CD4-positive, alpha-beta T cell (primary cell): ENCODE measurements at regions not wholly inside any gene's neighbourhood (a gene's known extent, or its start where the extent isn't known, plus 50 kb on each side); places are given as distances from the start of the nearest gene placed in this dataset.

Experiments used
- ATAC-seq: fragments of 200-7000 bp; cut with Tn5 transposase; one replicate; pipeline ENCODE4 v1.10.0; 2022; ENCODE audit warnings: mild to moderate bottlenecking; ENCODE audit not compliant: poor library complexity
- CTCF ChIA-PET: fragments of 350-600 bp; sonication (Branson Sonifier 250); formaldehyde crosslinking; loops from one replicate; lab custom pipeline; 2021; ENCODE audit warnings: antibody characterized with exemption, inconsistent platforms; lab: Charles Lee
- POLR2A ChIA-PET: fragments of 350-600 bp; sonication (Branson Sonifier 250); formaldehyde crosslinking; loops from one replicate; lab custom pipeline; 2021; ENCODE audit warnings: antibody characterized with exemption, inconsistent platforms; lab: Charles Lee
- DNase-seq, 14 experiments: peaks; one replicate each; pipeline ENCODE4 v3.0.0-alpha.2; 2013 to 2020; ENCODE audit warnings: mixed read lengths in 2 of 14
- H3K27ac ChIP-seq, 2 donors: one replicate each; pipeline versions ENCODE4 v1.5.1 to v1.7.0; 2013; ENCODE audit warnings: low read length in 2 of 2, low read depth in 1 of 2, mild to moderate bottlenecking in 1 of 2
- H3K27me3 ChIP-seq, 2 experiments: 1 replicate in 1 of 2; 2 replicates in 1 of 2; pipeline versions ENCODE4 v1.6.1 to v1.7.0; 2013; ENCODE audit warnings: low read length in 2 of 2, control low read depth in 1 of 2, mild to moderate bottlenecking in 1 of 2, moderate library complexity in 1 of 2; ENCODE audit not compliant: insufficient read depth in 2 of 2, control insufficient read depth in 1 of 2
- H3K36me3 ChIP-seq: one replicate; pipeline ENCODE4 v1.6.1; 2013; ENCODE audit warnings: low read length, control low read depth; ENCODE audit not compliant: insufficient read depth
- H3K4me1 ChIP-seq: one replicate; pipeline ENCODE4 v1.6.1; 2013; ENCODE audit warnings: low read length, control low read depth; ENCODE audit not compliant: insufficient read depth
- H3K4me3 ChIP-seq: one replicate; pipeline ENCODE4 v1.5.1; 2013; ENCODE audit warnings: mild to moderate bottlenecking, low read length, moderate library complexity
- H3K9me3 ChIP-seq, 2 experiments: 1 replicate in 1 of 2; 2 replicates in 1 of 2; pipeline versions ENCODE4 v1.6.1 to v1.7.0; 2013; ENCODE audit warnings: low read length in 2 of 2, mild to moderate bottlenecking in 2 of 2, control low read depth in 1 of 2, moderate library complexity in 1 of 2; ENCODE audit not compliant: control insufficient read depth in 1 of 2, insufficient read depth in 1 of 2
- H3K27ac Mint-ChIP-seq: one replicate; pipeline ENCODE4 v1.8.0; 2020; ENCODE audit warnings: mixed read lengths
- H3K27me3 Mint-ChIP-seq: one replicate; pipeline ENCODE4 v1.8.0; 2021; ENCODE audit warnings: mixed read lengths
- H3K36me3 Mint-ChIP-seq: one replicate; pipeline ENCODE4 v1.8.0; 2021; ENCODE audit warnings: low read depth, mixed read lengths
- H3K4me1 Mint-ChIP-seq: one replicate; pipeline ENCODE4 v1.8.0; 2021; ENCODE audit warnings: low read depth, mixed read lengths
- H3K4me3 Mint-ChIP-seq: one replicate; pipeline ENCODE4 v1.8.0; 2020; ENCODE audit warnings: mild to moderate bottlenecking, mixed read lengths
- H3K9me3 Mint-ChIP-seq: one replicate; pipeline ENCODE4 v1.8.0; 2020; ENCODE audit warnings: mixed read lengths
- CTCF ChIP-seq: fragments of 200-600 bp; IDR thresholded peaks from one replicate; pipeline ENCODE4 v1.8.0; 2022; ENCODE audit warnings: antibody characterized with exemption, mild to moderate bottlenecking
- intact Hi-C, 2 experiments: fragments of 100-400 bp; cut with DNase I in 1 of 2; cut with micrococcal nuclease in 1 of 2; formaldehyde crosslinking; loops; one replicate each; pipeline versions ENCODE4 v1.15.1 to v1.9.0; 2023 to 2025; cut with DNase I, micrococcal nuclease

- CTCF ChIA-PET: no interaction called here
- Mint-ChIP-seq H3K36me3 (no peaks in the 10 kb centered on the region), H3K27me3 (peaks cover 11% of the 10 kb centered on the region), H3K4me1 (no peaks in the 10 kb centered on the region), H3K27ac (no peak overlapping the region), H3K9me3 (peaks cover 2% of the 10 kb centered on the region), H3K4me3 (no peak overlapping the region)
- no peaks in the 10 kb centered on the region for H3K27me3 ChIP-seq
- no peaks in the 10 kb centered on the region for H3K4me1 ChIP-seq
- no peak for DNase-seq
- no peak for TF ChIP-seq CTCF
- H3K36me3 ChIP-seq: no peaks in the 10 kb centered on the region
- no peak for ATAC-seq
- H3K9me3 ChIP-seq: no peaks in the 10 kb centered on the region
- no peak overlapping the region for H3K4me3 ChIP-seq
- POLR2A ChIA-PET: no interaction called here
- intact Hi-C loops: no loop called here
- H3K27ac ChIP-seq: no peak overlapping the region
Measured at GRCh38 chr4:122034619-122035018, 82.8 kb upstream of the TRPC3 start.

- H3K9me3 ChIP-seq: no peaks in the 10 kb centered on the region
- Mint-ChIP-seq H3K27me3 (peaks cover 9% of the 10 kb centered on the region), H3K9me3 (peaks cover 2% of the 10 kb centered on the region), H3K4me3 (no peak overlapping the region), H3K36me3 (no peaks in the 10 kb centered on the region), H3K27ac (no peak overlapping the region), H3K4me1 (no peaks in the 10 kb centered on the region)
- DNase-seq (no peak), ATAC-seq (no peak)
- no peaks in the 10 kb centered on the region for H3K27me3 ChIP-seq
- no peaks in the 10 kb centered on the region for H3K36me3 ChIP-seq
- no peak overlapping the region for H3K27ac ChIP-seq
- ChIA-PET CTCF (interaction anchor here (1.6 kb wide), 1 partner anchor 18 kb away, joined by 3 read pairs; no protein-coding TSS in a partner anchor), POLR2A (interaction anchor here (0.7 kb wide), 1 partner anchor 463 kb away, joined by 3 read pairs; no protein-coding TSS in a partner anchor)
- H3K4me3 ChIP-seq: no peak overlapping the region
- TF ChIP-seq CTCF: no peak
- intact Hi-C loops: no loop called here
- no peaks in the 10 kb centered on the region for H3K4me1 ChIP-seq
Measured at GRCh38 chr4:122027203-122027602, 75.3 kb upstream of the TRPC3 start.

- no peak overlapping the region for H3K4me3 ChIP-seq
- H3K4me1 Mint-ChIP-seq: no peaks in the 10 kb centered on the region
- intact Hi-C loops: no loop called here
- H3K36me3 Mint-ChIP-seq: no peaks in the 10 kb centered on the region
- CTCF ChIA-PET: no interaction called here
- H3K27me3 Mint-ChIP-seq: peaks cover 54% of the 10 kb centered on the region
- no peak overlapping the region for H3K27ac ChIP-seq
- H3K9me3 ChIP-seq: peaks cover 0 to 5% of the 10 kb centered on the region in 2 experiments
- H3K4me1 ChIP-seq: no peaks in the 10 kb centered on the region
- no peak for ATAC-seq
- TF ChIP-seq CTCF: no peak
- POLR2A ChIA-PET: no interaction called here
- H3K27ac Mint-ChIP-seq: no peak overlapping the region
- no peaks in the 10 kb centered on the region for H3K36me3 ChIP-seq
- DNase-seq: no peak
- H3K9me3 Mint-ChIP-seq: no peaks in the 10 kb centered on the region
- H3K27me3 ChIP-seq: peaks cover 4 to 9% of the 10 kb centered on the region in 2 experiments
- no peak overlapping the region for H3K4me3 Mint-ChIP-seq
Measured at GRCh38 chr4:122017296-122017695, 65.4 kb upstream of the TRPC3 start.
